Esophagus muscularis mucosa (tissue), 4 donors: ENCODE measurements at regions not wholly inside any gene's neighbourhood (a gene's known extent, or its start where the extent isn't known, plus 50 kb on each side); places are given as distances from the start of the nearest gene placed in this dataset.
"Not testable (repeated sequence)": the region's sequence is repeated elsewhere in the genome, so short reads cannot be mapped to it uniquely, and the experiment has no call there.

Experiments used
- DNase-seq: peaks from one replicate; pipeline ENCODE4 v3.0.0-alpha.2; 2017; ENCODE audit errors: extremely low spot score
- H3K27ac ChIP-seq, 4 donors: fragments of 200-600 bp; sonication (generic); replicated peaks in 1 of 4; 1 replicate in 3 of 4; 2 replicates in 1 of 4; pipeline ENCODE4 v1.5.1; 2016 to 2019; ENCODE audit warnings: mild to moderate bottlenecking in 1 of 4
- H3K27me3 ChIP-seq, 4 donors: fragments of 200-600 bp; sonication (generic); one replicate each; pipeline versions ENCODE4 v1.5.1 to v1.6.0; 2016 to 2019
- H3K36me3 ChIP-seq, 4 donors: fragments of 200-600 bp; sonication (generic); one replicate each; pipeline ENCODE4 v1.5.1; 2016 to 2019
- H3K4me1 ChIP-seq, 4 donors: fragments of 200-600 bp; sonication (generic); one replicate each; pipeline ENCODE4 v1.5.1; 2016 to 2019
- H3K4me3 ChIP-seq, 4 donors: fragments of 200-600 bp; sonication (generic); 1 replicate in 2 of 4; 2 replicates in 2 of 4; pipeline ENCODE4 v1.5.1; 2016 to 2019; ENCODE audit warnings: mild to moderate bottlenecking in 4 of 4, moderate library complexity in 1 of 4
- H3K9me3 ChIP-seq, 4 donors: fragments of 200-600 bp; sonication (generic); 1 replicate in 3 of 4; 2 replicates in 1 of 4; pipeline ENCODE4 v1.5.1; 2016 to 2019
- EP300 ChIP-seq: sonication (generic); formaldehyde crosslinking; IDR thresholded peaks from one replicate; pipeline ENCODE4 v1.6.1; 2017; ENCODE audit warnings: antibody characterized with exemption
- POLR2A ChIP-seq: fragments of 450-650 bp; IDR thresholded peaks from one replicate; pipeline ENCODE4 v1.6.1; 2017; ENCODE audit warnings: antibody characterized with exemption, moderate library complexity, mild to moderate bottlenecking, low read depth
- POLR2AphosphoS5 ChIP-seq, 2 donors: sonication (generic); formaldehyde crosslinking; IDR thresholded peaks; one replicate each; pipeline ENCODE4 v1.6.1; 2017; ENCODE audit warnings: antibody characterized with exemption in 2 of 2
- WGBS: methylation state at CpG from one replicate; pipeline ENCODE4 v1.1.5; 2018; 5-methylcytosine and 5-hydroxymethylcytosine counted together
- intact Hi-C: fragments of 100-400 bp; cut with DNase I; formaldehyde crosslinking; loops from one replicate; pipeline ENCODE4 v1.15.1; 2023
- TF ChIP-seq, protein P1 (sequence below), 3 experiments: fragments of 200-600 bp in 2 of 3; fragments of 450-650 bp in 1 of 3; sonication (generic) in 2 of 3; IDR thresholded peaks; one replicate each; pipeline ENCODE4 v1.5.1; 2017 to 2019; ENCODE audit warnings: antibody characterized with exemption in 3 of 3, mild to moderate bottlenecking in 2 of 3, moderate library complexity in 1 of 3

DNA sequence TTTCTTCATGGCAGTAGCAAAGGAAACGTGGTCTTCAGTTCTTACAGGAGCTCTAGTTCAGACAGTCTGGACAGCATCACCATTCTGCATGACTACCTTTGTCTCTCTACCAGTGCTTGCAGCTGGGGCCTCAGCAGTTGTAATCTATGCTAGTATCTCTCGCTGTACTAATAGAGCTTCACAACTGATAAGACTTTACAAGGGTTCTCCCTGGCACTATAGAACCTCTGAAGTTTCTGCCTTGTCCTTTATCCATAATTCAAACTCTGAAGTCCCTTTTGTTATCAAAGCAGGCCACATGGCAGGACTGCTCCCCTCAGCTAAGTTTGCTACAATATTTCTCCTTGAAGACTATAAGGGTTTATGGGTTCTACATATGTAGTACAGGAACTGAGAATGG, 842.1 kb upstream of the ADGRB3 start:
- 62% methylated on average over 2 of the region's 2 CpGs for WGBS
- intact Hi-C loops: no loop called here
- Histone ChIP-seq H3K36me3 (no peaks in the 10 kb centered on the region), H3K27ac (no peak overlapping the region), H3K4me1 (no peaks in the 10 kb centered on the region), H3K27me3 (no peaks in the 10 kb centered on the region), H3K9me3 (no peaks in the 10 kb centered on the region), H3K4me3 (no peak overlapping the region)
- TF ChIP-seq POLR2AphosphoS5 (IDR thresholded peaks at IDR 0.05): no peak
- TF ChIP-seq, protein P1, sequence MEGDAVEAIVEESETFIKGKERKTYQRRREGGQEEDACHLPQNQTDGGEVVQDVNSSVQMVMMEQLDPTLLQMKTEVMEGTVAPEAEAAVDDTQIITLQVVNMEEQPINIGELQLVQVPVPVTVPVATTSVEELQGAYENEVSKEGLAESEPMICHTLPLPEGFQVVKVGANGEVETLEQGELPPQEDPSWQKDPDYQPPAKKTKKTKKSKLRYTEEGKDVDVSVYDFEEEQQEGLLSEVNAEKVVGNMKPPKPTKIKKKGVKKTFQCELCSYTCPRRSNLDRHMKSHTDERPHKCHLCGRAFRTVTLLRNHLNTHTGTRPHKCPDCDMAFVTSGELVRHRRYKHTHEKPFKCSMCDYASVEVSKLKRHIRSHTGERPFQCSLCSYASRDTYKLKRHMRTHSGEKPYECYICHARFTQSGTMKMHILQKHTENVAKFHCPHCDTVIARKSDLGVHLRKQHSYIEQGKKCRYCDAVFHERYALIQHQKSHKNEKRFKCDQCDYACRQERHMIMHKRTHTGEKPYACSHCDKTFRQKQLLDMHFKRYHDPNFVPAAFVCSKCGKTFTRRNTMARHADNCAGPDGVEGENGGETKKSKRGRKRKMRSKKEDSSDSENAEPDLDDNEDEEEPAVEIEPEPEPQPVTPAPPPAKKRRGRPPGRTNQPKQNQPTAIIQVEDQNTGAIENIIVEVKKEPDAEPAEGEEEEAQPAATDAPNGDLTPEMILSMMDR (IDR thresholded peaks at IDR 0.05): no peak
- no peak for TF ChIP-seq POLR2A
- TF ChIP-seq EP300: no peak
- no peak for DNase-seq

DNA sequence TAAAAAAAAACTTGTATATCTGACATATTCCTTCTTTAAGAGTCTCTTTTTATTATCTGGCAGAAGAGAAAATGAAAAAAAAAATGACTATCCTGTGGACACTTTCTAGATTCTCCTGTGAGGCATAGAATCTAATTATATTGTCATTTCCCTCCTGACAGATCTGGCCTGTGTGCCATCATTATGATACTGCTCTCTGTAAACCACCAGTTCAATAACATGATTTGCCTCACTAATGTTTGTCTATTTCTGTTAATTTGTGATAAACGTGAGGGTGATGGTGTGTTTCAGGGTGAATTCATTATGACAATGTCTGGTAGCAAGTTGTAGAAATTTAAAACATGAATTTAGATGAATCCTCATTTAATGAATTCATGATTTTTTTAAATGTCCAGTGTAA, 844.5 kb upstream of the ADGRB3 start:
- intact Hi-C loops: no loop called here
- 52% methylated on average over 1 of the region's 1 CpG for WGBS

DNA sequence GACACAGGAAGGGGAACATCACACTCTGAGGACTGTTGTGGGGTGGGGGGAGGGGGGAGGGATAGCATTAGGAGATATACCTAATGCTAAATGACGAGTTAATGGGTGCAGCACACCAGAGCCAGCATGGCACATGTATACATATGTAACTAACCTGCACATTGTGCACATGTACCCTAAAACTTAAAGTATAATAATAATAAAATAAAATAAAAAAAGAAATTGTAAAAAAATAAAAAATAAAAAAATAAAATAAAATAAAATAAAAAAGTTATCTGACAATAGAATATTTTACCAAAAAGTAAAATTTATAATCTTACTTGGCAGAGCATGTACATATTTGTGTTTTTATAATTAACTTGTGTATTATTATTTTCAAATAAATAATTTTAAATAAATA, 848.0 kb upstream of the ADGRB3 start:
- H3K36me3 ChIP-seq, H3K27me3 ChIP-seq, H3K4me1 ChIP-seq, H3K4me3 ChIP-seq, DNase-seq, intact Hi-C loops, H3K9me3 ChIP-seq, H3K27ac ChIP-seq: not testable (repeated sequence)
- 78% methylated on average over 1 of the region's 1 CpG for WGBS

More for the DNA sequence above, 844.5 kb upstream of the ADGRB3 start:
- no peaks in the 10 kb centered on the region for H3K9me3 ChIP-seq
- TF ChIP-seq, protein P1 (IDR thresholded peaks at IDR 0.05): no peak
- H3K4me1 ChIP-seq: no peaks in the 10 kb centered on the region
- no peak overlapping the region for H3K4me3 ChIP-seq
- H3K27ac ChIP-seq: no peak overlapping the region
- H3K27me3 ChIP-seq: no peaks in the 10 kb centered on the region
- DNase-seq: no peak
- H3K36me3 ChIP-seq: no peaks in the 10 kb centered on the region

DNA sequence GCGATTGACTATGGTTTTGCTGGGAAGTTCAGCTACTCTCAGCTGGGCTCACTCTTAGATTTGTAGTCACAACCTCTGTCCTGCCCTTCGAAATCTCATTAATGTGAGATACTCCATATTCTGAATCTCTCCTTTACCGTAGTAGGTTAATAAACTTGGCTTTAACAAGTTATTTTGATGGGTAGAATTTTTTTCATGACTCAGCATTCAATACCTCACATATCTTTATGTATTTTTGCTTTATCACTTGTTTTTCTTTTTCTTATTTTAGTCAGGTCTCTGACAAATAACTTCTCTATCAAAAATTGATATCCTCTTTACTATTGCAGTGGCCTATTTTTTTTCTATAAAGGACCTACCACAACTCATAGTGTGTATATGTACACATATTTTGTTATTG, 855.2 kb upstream of the ADGRB3 start:
- 83% methylated on average over 3 of the region's 3 CpGs for WGBS
- H3K4me3 ChIP-seq: no peak overlapping the region
- H3K27ac ChIP-seq: no peak overlapping the region
- H3K4me1 ChIP-seq: no peaks in the 10 kb centered on the region
- intact Hi-C loops: no loop called here
- no peak for TF ChIP-seq POLR2A
- no peak for TF ChIP-seq POLR2AphosphoS5 (IDR thresholded peaks at IDR 0.05)
- TF ChIP-seq, protein P1 (IDR thresholded peaks at IDR 0.05): no peak
- no peak for TF ChIP-seq EP300
- H3K27me3 ChIP-seq: no peaks in the 10 kb centered on the region
- no peak for DNase-seq
- H3K9me3 ChIP-seq: no peaks in the 10 kb centered on the region
- no peaks in the 10 kb centered on the region for H3K36me3 ChIP-seq

DNA sequence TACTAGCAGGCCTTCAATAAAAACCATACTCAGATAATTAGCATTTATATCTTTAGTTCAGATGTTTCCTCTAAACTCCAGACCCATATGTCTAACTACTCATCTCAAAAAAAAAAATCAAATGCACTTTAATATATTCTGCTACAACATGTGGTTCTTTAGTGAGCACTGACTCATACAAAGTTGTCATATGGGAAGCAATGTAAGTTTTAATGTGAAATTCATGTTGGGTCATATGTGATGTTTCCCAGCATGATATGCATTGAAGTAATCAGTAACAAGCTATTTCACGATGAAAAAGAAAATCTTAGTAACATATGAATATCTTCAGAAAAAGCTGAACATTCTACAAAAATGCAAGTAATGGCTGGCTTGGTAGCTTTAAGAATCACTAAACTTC, 859.7 kb upstream of the ADGRB3 start:
- Histone ChIP-seq H3K4me3 (no peak overlapping the region), H3K27me3 (no peaks in the 10 kb centered on the region), H3K4me1 (no peaks in the 10 kb centered on the region), H3K36me3 (no peaks in the 10 kb centered on the region), H3K9me3 (no peaks in the 10 kb centered on the region), H3K27ac (no peak overlapping the region)
- TF ChIP-seq, protein P1 (IDR thresholded peaks at IDR 0.05): no peak
- TF ChIP-seq POLR2A: no peak
- TF ChIP-seq POLR2AphosphoS5 (IDR thresholded peaks at IDR 0.05): no peak
- no peak for TF ChIP-seq EP300
- intact Hi-C loops: no loop called here
- 73% methylated on average over 1 of the region's 1 CpG for WGBS
- DNase-seq: no peak
